Esophagus squamous epithelium (tissue), 4 donors: ENCODE measurements at regions not wholly inside any gene's neighbourhood (a gene's known extent, or its start where the extent isn't known, plus 50 kb on each side); places are given as distances from the start of the nearest gene placed in this dataset.

ENCODE experiments used
- POLR2A ChIP-seq, 4 donors: fragments of 450-650 bp; IDR thresholded peaks; one replicate each; pipeline ENCODE4 v1.6.1; 2017; ENCODE audit warnings: antibody characterized with exemption in 4 of 4, mild to moderate bottlenecking in 4 of 4, moderate library complexity in 3 of 4
- TF ChIP-seq, protein P1 (sequence below), 6 experiments: fragments of 450-650 bp in 4 of 6; fragments of 200-600 bp in 2 of 6; sonication (generic) in 2 of 6; IDR thresholded peaks; one replicate each; pipeline ENCODE4 v1.5.1; 2016 to 2019; ENCODE audit warnings: antibody characterized with exemption in 6 of 6, mild to moderate bottlenecking in 4 of 6, moderate library complexity in 4 of 6

DNA sequence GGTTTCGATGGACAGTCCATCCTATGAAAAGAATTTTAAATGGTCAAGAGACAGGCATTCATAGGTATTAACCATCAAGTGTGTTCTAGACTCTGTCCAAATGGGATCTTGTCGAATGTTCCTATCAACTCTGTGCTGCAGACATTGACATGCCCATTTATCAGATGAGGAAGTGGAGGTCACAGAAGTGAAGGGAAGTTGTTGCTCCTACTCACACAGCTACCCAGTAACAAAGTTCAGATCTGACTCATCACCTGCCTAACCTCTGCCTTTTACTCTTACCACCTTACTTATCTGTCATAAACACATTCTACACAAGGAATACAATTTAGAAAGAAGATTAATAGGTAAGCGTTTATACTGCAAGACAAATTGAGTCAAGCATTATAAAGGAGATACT is 426.2 kb upstream of the BRINP1 start:
- TF ChIP-seq, protein P1, sequence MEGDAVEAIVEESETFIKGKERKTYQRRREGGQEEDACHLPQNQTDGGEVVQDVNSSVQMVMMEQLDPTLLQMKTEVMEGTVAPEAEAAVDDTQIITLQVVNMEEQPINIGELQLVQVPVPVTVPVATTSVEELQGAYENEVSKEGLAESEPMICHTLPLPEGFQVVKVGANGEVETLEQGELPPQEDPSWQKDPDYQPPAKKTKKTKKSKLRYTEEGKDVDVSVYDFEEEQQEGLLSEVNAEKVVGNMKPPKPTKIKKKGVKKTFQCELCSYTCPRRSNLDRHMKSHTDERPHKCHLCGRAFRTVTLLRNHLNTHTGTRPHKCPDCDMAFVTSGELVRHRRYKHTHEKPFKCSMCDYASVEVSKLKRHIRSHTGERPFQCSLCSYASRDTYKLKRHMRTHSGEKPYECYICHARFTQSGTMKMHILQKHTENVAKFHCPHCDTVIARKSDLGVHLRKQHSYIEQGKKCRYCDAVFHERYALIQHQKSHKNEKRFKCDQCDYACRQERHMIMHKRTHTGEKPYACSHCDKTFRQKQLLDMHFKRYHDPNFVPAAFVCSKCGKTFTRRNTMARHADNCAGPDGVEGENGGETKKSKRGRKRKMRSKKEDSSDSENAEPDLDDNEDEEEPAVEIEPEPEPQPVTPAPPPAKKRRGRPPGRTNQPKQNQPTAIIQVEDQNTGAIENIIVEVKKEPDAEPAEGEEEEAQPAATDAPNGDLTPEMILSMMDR (IDR thresholded peaks at IDR 0.05) = no peak
- no peak for TF ChIP-seq POLR2A (IDR thresholded peaks at IDR 0.05)
